ENCODE measurements at regions not wholly inside any gene's neighbourhood (a gene's known extent, or its start where the extent isn't known, plus 50 kb on each side); places are given as distances from the start of the nearest gene placed in this dataset.
"Not testable (repeated sequence)": the region's sequence is repeated elsewhere in the genome, so short reads cannot be mapped to it uniquely, and the experiment has no call there.

- no peak for DNase-seq (ENCODE audit: low read depth)
Measured at GRCh38 chr7:86372262-86372661, 271.4 kb upstream of the GRM3 start.

- no peak for DNase-seq (ENCODE audit: low read depth)
Measured at GRCh38 chr7:86366946-86367345, 276.8 kb upstream of the GRM3 start.

- not testable (repeated sequence) for DNase-seq (ENCODE audit: low read depth)
Measured at GRCh38 chr7:86340407-86340806, 303.3 kb upstream of the GRM3 start.

GRCh38 chr7:86339051-86339450, 304.7 kb upstream of the GRM3 start:
- no peak for DNase-seq (ENCODE audit: low read depth)

GRCh38 chr7:86328801-86329433, 314.8 kb upstream of the GRM3 start:
- DNase-seq (ENCODE audit: low read depth): no peak

GRCh38 chr7:86326847-86327246, 316.9 kb upstream of the GRM3 start:
- no peak for DNase-seq (ENCODE audit: low read depth)

- no peak for DNase-seq (ENCODE audit: low read depth)
Measured at GRCh38 chr7:86320889-86321288, 322.8 kb upstream of the GRM3 start.

GRCh38 chr7:86320341-86320740, 323.4 kb upstream of the GRM3 start:
- DNase-seq (ENCODE audit: low read depth): no peak

- no peak for DNase-seq (ENCODE audit: low read depth)
Measured at GRCh38 chr7:86313842-86314241, 329.9 kb upstream of the GRM3 start.

- no peak for DNase-seq (ENCODE audit: low read depth)
Measured at GRCh38 chr7:86301301-86301700, 342.4 kb upstream of the GRM3 start.

- DNase-seq (ENCODE audit: low read depth): no peak
Measured at GRCh38 chr7:86295526-86295925, 348.2 kb upstream of the GRM3 start.

- DNase-seq (ENCODE audit: low read depth): no peak
Measured at GRCh38 chr7:86282014-86282682, 361.6 kb upstream of the GRM3 start.

GRCh38 chr7:86280150-86280549, 363.6 kb upstream of the GRM3 start:
- no peak for DNase-seq (ENCODE audit: low read depth)

GRCh38 chr7:86262781-86263180, 380.9 kb upstream of the GRM3 start:
- no peak for DNase-seq (ENCODE audit: low read depth)

GRCh38 chr7:86257894-86258293, 385.8 kb upstream of the GRM3 start:
- DNase-seq (ENCODE audit: low read depth): no peak

- DNase-seq (ENCODE audit: low read depth): no peak
Measured at GRCh38 chr7:86252406-86252805, 391.3 kb upstream of the GRM3 start.

- no peak for DNase-seq (ENCODE audit: low read depth)
Measured at GRCh38 chr7:86248977-86249376, 394.7 kb upstream of the GRM3 start.

- DNase-seq (ENCODE audit: low read depth): no peak
Measured at GRCh38 chr7:86243171-86243570, 400.5 kb upstream of the GRM3 start.

- DNase-seq (ENCODE audit: low read depth): no peak
Measured at GRCh38 chr7:86226191-86226590, 417.5 kb upstream of the GRM3 start.

- no peak for DNase-seq (ENCODE audit: low read depth)
Measured at GRCh38 chr7:86222806-86223205, 420.9 kb upstream of the GRM3 start.

- DNase-seq (ENCODE audit: low read depth): no peak
Measured at GRCh38 chr7:86214734-86215133, 429.0 kb upstream of the GRM3 start.

GRCh38 chr7:86212976-86213375, 430.7 kb upstream of the GRM3 start:
- DNase-seq (ENCODE audit: low read depth): no peak

- DNase-seq (ENCODE audit: low read depth): no peak
Measured at GRCh38 chr7:86209036-86209435, 434.7 kb upstream of the GRM3 start.

- DNase-seq (ENCODE audit: low read depth): no peak
Measured at GRCh38 chr7:86207740-86208139, 436.0 kb upstream of the GRM3 start.

Measured in GM04504 (cell line).